ENCODE measurements at regions not wholly inside any gene's neighbourhood (a gene's known extent, or its start where the extent isn't known, plus 50 kb on each side); places are given as distances from the start of the nearest gene placed in this dataset.

GRCh38 chr3:56975567-56975966 is 84.9 kb upstream of the SPATA12 start:
- Mint-ChIP-seq H3K27ac (ENCODE audit: unreplicated experiment) (no peak overlapping the region), H3K4me1 (ENCODE audit: unreplicated experiment) (peaks cover 10% of the 10 kb centered on the region), H3K27me3 (ENCODE audit: unreplicated experiment) (peaks cover 7% of the 10 kb centered on the region), H3K4me3 (ENCODE audit: unreplicated experiment) (no peak overlapping the region), H3K36me3 (ENCODE audit: low read depth, unreplicated experiment) (no peaks in the 10 kb centered on the region), H3K9me3 (ENCODE audit: unreplicated experiment) (no peaks in the 10 kb centered on the region)
- TF ChIP-seq, protein P1, sequence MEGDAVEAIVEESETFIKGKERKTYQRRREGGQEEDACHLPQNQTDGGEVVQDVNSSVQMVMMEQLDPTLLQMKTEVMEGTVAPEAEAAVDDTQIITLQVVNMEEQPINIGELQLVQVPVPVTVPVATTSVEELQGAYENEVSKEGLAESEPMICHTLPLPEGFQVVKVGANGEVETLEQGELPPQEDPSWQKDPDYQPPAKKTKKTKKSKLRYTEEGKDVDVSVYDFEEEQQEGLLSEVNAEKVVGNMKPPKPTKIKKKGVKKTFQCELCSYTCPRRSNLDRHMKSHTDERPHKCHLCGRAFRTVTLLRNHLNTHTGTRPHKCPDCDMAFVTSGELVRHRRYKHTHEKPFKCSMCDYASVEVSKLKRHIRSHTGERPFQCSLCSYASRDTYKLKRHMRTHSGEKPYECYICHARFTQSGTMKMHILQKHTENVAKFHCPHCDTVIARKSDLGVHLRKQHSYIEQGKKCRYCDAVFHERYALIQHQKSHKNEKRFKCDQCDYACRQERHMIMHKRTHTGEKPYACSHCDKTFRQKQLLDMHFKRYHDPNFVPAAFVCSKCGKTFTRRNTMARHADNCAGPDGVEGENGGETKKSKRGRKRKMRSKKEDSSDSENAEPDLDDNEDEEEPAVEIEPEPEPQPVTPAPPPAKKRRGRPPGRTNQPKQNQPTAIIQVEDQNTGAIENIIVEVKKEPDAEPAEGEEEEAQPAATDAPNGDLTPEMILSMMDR (IDR thresholded peaks at IDR 0.05; ENCODE audit: unreplicated experiment) = no peak
- DNase-seq (ENCODE audit: low spot score) = no peak

GRCh38 chr3:56974247-56974930 is 86.1 kb upstream of the SPATA12 start:
- Mint-ChIP-seq H3K27me3 (ENCODE audit: unreplicated experiment) (peaks cover 7% of the 10 kb centered on the region), H3K36me3 (ENCODE audit: low read depth, unreplicated experiment) (no peaks in the 10 kb centered on the region), H3K4me1 (ENCODE audit: unreplicated experiment) (peaks cover 11% of the 10 kb centered on the region), H3K27ac (ENCODE audit: unreplicated experiment) (no peak overlapping the region), H3K9me3 (ENCODE audit: unreplicated experiment) (no peaks in the 10 kb centered on the region), H3K4me3 (ENCODE audit: unreplicated experiment) (no peak overlapping the region)
- TF ChIP-seq, protein P1 (IDR thresholded peaks at IDR 0.05; ENCODE audit: unreplicated experiment) = no peak
- no peak for DNase-seq (ENCODE audit: low spot score)

DNA sequence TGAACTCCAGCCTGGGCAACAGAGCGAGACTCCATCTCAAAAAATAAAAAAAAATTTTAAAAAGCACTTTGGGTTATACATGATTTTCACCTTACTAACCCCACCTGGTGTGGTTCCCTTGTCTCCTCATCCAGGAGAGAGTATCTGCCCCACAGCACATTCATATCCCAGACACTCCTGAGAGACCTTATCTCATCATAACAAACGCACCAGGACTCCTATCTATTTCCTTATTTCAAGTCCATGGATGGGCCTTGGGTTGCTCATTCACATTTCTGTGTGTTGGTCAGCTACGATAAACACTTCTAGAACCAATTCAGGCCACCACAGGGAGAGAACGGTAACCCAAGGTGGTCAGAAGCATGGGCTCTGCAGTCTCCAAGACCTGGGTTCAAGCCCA is 88.6 kb upstream of the SPATA12 start:
- H3K4me1 Mint-ChIP-seq (ENCODE audit: unreplicated experiment) = peaks cover 11% of the 10 kb centered on the region
- H3K9me3 Mint-ChIP-seq (ENCODE audit: unreplicated experiment) = no peaks in the 10 kb centered on the region
- TF ChIP-seq, protein P1 (IDR thresholded peaks at IDR 0.05; ENCODE audit: unreplicated experiment) = no peak
- no peak for DNase-seq (ENCODE audit: low spot score)
- no peaks in the 10 kb centered on the region for H3K36me3 Mint-ChIP-seq (ENCODE audit: low read depth, unreplicated experiment)
- H3K27me3 Mint-ChIP-seq (ENCODE audit: unreplicated experiment) = peaks cover 7% of the 10 kb centered on the region
- no peak overlapping the region for H3K4me3 Mint-ChIP-seq (ENCODE audit: unreplicated experiment)
- no peak overlapping the region for H3K27ac Mint-ChIP-seq (ENCODE audit: unreplicated experiment)

GRCh38 chr3:56971261-56971660 is 89.2 kb upstream of the SPATA12 start:
- Mint-ChIP-seq H3K36me3 (ENCODE audit: low read depth, unreplicated experiment) (no peaks in the 10 kb centered on the region), H3K4me3 (ENCODE audit: unreplicated experiment) (no peak overlapping the region), H3K9me3 (ENCODE audit: unreplicated experiment) (no peaks in the 10 kb centered on the region), H3K27me3 (ENCODE audit: unreplicated experiment) (peaks cover 7% of the 10 kb centered on the region), H3K27ac (ENCODE audit: unreplicated experiment) (no peak overlapping the region), H3K4me1 (ENCODE audit: unreplicated experiment) (peaks cover 11% of the 10 kb centered on the region)
- TF ChIP-seq, protein P1 (IDR thresholded peaks at IDR 0.05; ENCODE audit: unreplicated experiment) = no peak
- no peak for DNase-seq (ENCODE audit: low spot score)

- TF ChIP-seq, protein P1 (IDR thresholded peaks at IDR 0.05; ENCODE audit: unreplicated experiment) = no peak
- H3K36me3 Mint-ChIP-seq (ENCODE audit: low read depth, unreplicated experiment) = no peaks in the 10 kb centered on the region
- peaks cover 11% of the 10 kb centered on the region for H3K4me1 Mint-ChIP-seq (ENCODE audit: unreplicated experiment)
- no peaks in the 10 kb centered on the region for H3K9me3 Mint-ChIP-seq (ENCODE audit: unreplicated experiment)
- no peak overlapping the region for H3K4me3 Mint-ChIP-seq (ENCODE audit: unreplicated experiment)
- DNase-seq (ENCODE audit: low spot score) = no peak
- H3K27ac Mint-ChIP-seq (ENCODE audit: unreplicated experiment) = no peak overlapping the region
- peaks cover 7% of the 10 kb centered on the region for H3K27me3 Mint-ChIP-seq (ENCODE audit: unreplicated experiment)
Observed at GRCh38 chr3:56970461-56970879, 90.0 kb upstream of the SPATA12 start.
